Mucosa of stomach (tissue), 1 donor: ENCODE measurements at regions not wholly inside any gene's neighbourhood (a gene's known extent, or its start where the extent isn't known, plus 50 kb on each side); places are given as distances from the start of the nearest gene placed in this dataset.

Experiments
- H3K27me3 ChIP-seq: one replicate; pipeline ENCODE4 v1.7.0; 2013; ENCODE audit warnings: mild to moderate bottlenecking, low read length; ENCODE audit not compliant: control insufficient read depth, insufficient read depth
- H3K36me3 ChIP-seq: one replicate; pipeline ENCODE4 v1.7.0; 2013; ENCODE audit warnings: low read length; ENCODE audit not compliant: control insufficient read depth, insufficient read depth
- H3K4me1 ChIP-seq: one replicate; pipeline ENCODE4 v1.7.0; 2013; ENCODE audit warnings: mild to moderate bottlenecking, low read length; ENCODE audit not compliant: control insufficient read depth, insufficient read depth
- H3K4me3 ChIP-seq: one replicate; pipeline ENCODE4 v1.7.0; 2013; ENCODE audit warnings: low read length
- H3K9ac ChIP-seq: one replicate; pipeline ENCODE4 v1.7.0; 2013; ENCODE audit warnings: mild to moderate bottlenecking, low read length, moderate library complexity
- H3K9me3 ChIP-seq: one replicate; pipeline ENCODE4 v1.7.0; 2013; ENCODE audit warnings: mild to moderate bottlenecking, low read length, moderate library complexity; ENCODE audit not compliant: control insufficient read depth
- donor health status: Pancreatic carcinoma.

DNA sequence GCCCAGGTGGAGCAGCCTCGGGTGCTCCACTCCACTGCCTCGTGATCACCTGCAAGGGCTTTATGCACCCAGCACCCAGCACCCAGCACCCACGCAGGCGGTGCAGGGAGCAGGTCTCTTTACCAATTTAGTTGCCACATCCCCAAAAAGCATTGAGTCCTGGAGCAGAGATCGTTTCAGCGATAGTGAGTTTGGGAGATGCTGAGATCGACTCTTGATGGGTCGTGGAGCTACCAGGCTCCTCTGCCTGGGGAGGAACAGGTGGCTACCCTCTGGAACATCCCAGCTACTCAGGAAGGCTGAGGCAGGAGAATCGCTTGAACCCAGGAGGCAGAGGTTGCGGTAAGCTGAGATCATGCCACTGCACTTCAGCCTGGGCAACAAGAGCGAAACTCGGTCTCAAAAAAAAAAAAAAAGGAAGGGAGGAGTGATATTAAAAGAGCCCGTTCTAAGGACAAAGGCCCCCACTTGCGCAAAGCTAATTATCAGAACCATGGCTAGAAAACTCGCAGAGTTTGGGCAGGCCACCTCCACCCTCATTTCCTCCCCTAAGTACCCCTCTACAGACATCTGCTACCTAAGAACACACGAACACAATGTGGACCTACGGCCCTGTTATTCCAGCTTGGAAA lies 106.5 kb upstream of the SLC45A1 start:
- Histone ChIP-seq H3K27me3 (no peaks in the 10 kb centered on the region), H3K4me1 (peaks cover 7% of the 10 kb centered on the region), H3K4me3 (no peak overlapping the region), H3K36me3 (no peaks in the 10 kb centered on the region), H3K9ac (no peak overlapping the region), H3K9me3 (no peaks in the 10 kb centered on the region)

DNA sequence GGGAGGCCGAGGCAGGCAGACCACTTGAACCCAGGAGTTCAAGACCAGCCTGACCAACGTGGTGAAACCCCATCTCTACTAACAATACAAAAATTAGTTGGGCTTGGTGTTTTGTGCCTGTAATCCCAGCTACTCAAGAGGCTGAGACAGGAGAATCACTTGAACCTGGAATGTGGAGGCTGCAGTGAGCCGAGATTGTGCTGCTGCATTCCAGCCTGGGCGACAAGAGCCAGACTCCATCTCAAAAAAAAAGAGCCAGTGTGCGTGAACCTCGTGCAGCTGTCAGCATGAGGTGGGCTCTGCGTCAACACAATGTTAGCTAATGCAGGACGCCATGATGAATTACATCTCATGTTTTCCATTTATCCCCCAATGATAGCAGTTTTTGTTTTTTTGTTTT lies 110.7 kb upstream of the SLC45A1 start:
- H3K27me3 ChIP-seq, result no peaks in the 10 kb centered on the region
- H3K4me3 ChIP-seq, result no peak overlapping the region
- peaks cover 25% of the 10 kb centered on the region for H3K4me1 ChIP-seq
- no peak overlapping the region for H3K9ac ChIP-seq
- H3K9me3 ChIP-seq, result no peaks in the 10 kb centered on the region
- H3K36me3 ChIP-seq, result no peaks in the 10 kb centered on the region

DNA sequence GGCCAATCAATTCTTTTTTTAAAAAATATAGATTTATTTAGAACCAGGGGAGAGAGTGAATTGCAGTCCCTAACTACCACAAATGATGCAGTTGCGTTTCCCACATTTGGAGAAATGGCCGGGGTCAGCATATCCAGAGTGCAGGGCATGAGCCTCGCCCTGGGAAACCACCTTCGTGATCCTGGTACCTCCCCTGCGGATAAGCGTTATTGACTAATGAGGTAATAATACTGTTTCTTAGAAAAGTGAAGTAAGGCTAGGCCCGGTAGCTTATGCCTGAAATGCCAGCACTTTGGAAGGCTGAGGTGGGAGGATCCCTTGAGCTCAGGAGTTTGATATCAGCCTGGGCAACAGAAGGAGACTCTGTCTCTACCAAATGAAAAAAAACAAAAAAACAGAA lies 111.5 kb upstream of the SLC45A1 start:
- H3K36me3 ChIP-seq, result no peaks in the 10 kb centered on the region
- no peaks in the 10 kb centered on the region for H3K27me3 ChIP-seq
- no peaks in the 10 kb centered on the region for H3K9me3 ChIP-seq
- peaks cover 32% of the 10 kb centered on the region for H3K4me1 ChIP-seq
- H3K9ac ChIP-seq, result peak overlapping the region; percentile 25
- H3K4me3 ChIP-seq, result no peak overlapping the region

DNA sequence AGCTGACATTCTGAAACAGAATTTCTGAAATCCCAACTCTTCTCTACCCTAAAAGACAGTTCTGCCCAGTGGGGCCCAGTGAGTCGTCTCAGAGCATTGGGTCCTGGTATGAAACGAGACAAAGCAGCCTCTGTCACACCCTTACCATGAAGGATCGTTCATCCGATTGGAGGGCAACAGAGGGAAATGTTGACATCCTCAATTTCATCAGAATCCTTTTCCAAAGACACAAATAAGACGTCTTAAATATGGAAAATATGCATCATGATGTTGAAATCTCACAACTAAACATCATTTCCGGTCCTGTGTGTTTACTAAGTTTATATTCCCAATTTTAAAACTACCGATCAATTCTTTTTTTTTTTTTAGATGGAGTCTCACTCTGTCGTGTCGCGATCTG lies 112.1 kb upstream of the SLC45A1 start:
- H3K9ac ChIP-seq, result no peak overlapping the region
- no peaks in the 10 kb centered on the region for H3K9me3 ChIP-seq
- no peak overlapping the region for H3K4me3 ChIP-seq
- peaks cover 32% of the 10 kb centered on the region for H3K4me1 ChIP-seq
- H3K36me3 ChIP-seq, result no peaks in the 10 kb centered on the region
- no peaks in the 10 kb centered on the region for H3K27me3 ChIP-seq

DNA sequence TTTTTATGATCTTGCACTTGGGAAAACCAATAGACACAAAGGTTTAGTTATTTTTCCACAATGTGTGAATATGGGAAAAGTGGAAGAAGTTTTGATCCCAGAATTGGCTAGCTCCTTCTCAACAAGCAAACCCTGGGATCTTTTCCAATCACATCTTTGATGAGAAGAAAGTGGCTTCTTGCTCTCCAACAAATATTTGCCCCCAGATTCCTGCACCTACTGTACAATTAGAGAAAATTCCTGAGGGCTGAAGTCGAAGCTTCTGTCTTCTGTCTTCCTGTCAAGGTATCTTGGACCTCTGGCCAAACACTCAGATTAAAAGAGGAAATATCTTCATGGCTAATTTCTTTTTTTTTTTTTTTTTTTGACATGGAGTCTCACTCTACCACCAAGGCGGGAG lies 113.1 kb upstream of the SLC45A1 start:
- no peaks in the 10 kb centered on the region for H3K36me3 ChIP-seq
- no peaks in the 10 kb centered on the region for H3K27me3 ChIP-seq
- no peaks in the 10 kb centered on the region for H3K9me3 ChIP-seq
- no peak overlapping the region for H3K4me3 ChIP-seq
- peaks cover 32% of the 10 kb centered on the region for H3K4me1 ChIP-seq
- no peak overlapping the region for H3K9ac ChIP-seq

DNA sequence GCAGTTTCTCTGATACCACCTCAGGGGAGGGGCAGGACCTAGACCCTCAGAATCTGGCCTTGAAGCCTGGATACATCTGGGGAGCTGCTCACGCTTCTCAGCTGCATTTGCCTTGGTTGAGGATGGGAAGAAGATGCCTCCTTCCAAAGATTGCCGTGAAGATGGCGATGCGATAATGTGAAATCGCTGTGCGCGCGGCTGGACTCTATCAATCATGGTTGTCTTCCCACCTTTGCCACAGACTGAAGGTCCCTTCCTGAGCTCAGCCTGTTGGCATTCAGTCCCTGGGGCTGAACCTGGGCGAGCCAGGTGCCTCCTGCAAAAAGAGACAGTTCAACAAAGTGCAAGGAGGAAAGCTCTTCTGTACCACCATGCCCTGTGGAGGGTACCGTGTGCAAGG lies 114.4 kb upstream of the SLC45A1 start:
- H3K4me3 ChIP-seq, result no peak overlapping the region
- peaks cover 32% of the 10 kb centered on the region for H3K4me1 ChIP-seq
- no peaks in the 10 kb centered on the region for H3K36me3 ChIP-seq
- H3K9ac ChIP-seq, result no peak overlapping the region
- no peaks in the 10 kb centered on the region for H3K27me3 ChIP-seq
- H3K9me3 ChIP-seq, result no peaks in the 10 kb centered on the region

DNA sequence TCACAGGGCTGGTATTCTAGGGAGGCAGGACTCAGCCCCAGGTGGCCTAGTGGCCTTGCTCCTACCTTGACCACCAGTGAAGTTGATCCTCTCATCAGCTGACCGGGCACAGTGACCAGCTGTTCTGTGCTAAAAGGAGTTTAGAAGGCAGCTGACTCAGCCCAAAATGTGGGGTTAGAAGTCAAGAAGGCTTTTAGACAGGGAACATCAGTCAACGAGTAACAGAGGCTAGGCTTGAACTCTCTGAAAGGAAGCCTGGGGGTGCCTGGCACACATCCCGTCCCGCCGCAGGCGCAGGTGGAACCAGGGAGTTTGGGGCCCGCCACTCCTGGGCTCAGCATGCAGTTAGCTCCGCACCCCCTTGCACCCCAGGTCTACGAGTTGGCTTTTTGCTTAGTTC lies 114.9 kb upstream of the SLC45A1 start:
- H3K4me1 ChIP-seq, result peaks cover 34% of the 10 kb centered on the region
- no peaks in the 10 kb centered on the region for H3K27me3 ChIP-seq
- no peaks in the 10 kb centered on the region for H3K36me3 ChIP-seq
- H3K9ac ChIP-seq, result peak overlapping the region; percentile 50
- no peak overlapping the region for H3K4me3 ChIP-seq
- no peaks in the 10 kb centered on the region for H3K9me3 ChIP-seq

DNA sequence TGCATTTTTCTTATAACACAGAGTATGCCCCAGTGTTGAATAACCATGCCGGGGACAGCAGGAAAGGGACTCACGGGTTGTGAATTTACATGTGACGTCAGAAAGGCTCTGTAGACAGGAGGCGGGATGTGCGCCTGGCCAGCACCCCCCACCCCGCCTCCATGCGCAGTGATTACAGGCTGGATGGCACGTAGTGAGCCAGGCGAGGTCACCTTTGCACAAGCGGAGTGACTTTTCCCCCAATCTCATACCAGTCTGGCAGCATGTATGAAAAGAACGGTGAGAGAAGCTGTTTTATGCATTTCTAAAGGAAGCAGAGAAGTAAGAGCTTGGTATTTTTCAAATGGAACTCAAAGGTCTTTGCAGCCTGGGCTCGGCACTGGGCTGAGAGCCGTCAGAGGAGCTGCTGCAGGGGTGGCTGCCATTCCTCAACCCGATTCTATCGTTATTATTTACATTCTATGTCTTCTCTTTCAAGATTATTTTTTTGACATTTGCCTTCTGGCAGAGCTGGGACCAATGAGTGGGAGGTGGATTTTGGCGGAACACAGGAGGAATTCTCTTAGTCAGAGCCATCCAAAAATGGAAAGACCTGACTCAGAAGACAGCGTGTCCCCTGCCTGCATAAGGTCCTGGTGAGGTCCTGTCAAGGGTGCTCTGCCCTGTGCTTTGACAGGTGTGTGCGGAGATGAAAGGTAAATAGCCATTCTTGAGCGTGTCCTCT lies 115.6 kb upstream of the SLC45A1 start:
- Histone ChIP-seq H3K9me3 (no peaks in the 10 kb centered on the region), H3K36me3 (no peaks in the 10 kb centered on the region), H3K4me3 (peak overlapping the region; percentile 10), H3K27me3 (no peaks in the 10 kb centered on the region), H3K4me1 (peaks cover 41% of the 10 kb centered on the region), H3K9ac (peak overlapping the region; percentile 50)

DNA sequence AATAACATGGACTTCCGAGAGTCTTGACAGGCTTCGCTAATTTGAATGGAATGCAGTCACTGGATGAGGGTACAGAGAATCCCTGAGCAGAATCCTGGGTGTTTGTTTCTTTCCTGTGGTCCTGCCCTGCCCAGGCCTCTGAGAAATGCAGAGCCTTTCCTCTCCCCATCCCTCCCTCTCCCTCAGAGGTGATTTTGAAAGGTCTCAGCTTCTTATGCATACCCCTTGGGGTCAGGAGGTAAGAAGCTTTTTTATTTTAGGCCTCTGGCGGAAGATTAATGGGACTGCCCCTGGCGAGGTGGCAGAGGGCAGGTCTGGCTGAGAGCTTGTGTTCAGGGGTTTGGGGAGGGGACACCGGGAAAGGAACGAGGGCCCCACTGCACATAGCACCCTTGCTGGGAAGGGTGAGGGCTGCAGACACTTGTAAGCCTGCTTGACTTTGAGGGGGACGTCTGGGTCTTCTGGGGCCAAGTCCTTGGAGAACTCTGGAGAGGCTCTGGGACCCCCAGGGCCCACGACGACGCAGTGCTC lies 116.5 kb upstream of the SLC45A1 start:
- Histone ChIP-seq H3K4me1 (peaks cover 38% of the 10 kb centered on the region), H3K27me3 (no peaks in the 10 kb centered on the region), H3K9me3 (no peaks in the 10 kb centered on the region), H3K4me3 (no peak overlapping the region), H3K36me3 (no peaks in the 10 kb centered on the region), H3K9ac (peak overlapping the region; percentile 50)

DNA sequence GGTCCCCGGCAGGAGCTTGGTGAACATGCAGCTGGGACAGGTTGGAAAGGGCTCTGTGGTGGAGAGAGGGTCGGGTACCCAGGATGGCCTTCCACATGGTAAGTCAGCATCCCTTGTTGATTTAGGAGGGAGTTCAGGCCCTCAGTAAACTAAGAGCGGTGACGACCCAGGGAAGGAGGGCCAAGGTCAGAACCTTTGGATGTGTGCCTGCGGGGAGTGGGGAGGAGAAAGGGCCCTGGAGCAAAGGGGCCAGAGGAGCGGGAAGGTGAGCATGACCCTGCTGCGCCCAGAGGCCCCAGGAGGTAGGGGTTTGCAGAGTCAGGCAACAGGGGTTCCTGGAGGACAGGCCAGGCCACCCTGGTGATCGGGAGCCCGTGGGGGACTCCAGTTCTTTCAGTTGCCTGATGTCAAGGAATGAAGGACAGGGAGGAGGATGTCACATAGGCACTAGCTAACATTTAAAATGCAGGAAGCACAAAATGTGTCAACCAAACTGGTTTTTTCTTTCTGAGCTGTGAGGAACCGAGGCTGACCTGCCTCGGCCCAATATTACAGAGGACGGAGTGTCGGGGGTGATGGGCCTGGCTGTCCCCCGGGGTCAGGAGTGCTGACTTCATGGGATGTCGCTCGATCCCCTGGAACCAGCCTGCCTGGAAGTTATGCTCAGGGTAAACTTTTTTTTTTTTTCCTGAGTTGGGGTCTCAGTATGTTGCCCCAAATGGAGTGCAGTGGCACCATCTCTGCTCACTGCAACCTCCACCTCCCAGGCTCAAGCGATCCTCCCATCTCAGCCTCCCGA lies 117.4 kb upstream of the SLC45A1 start:
- Histone ChIP-seq H3K4me1 (peaks cover 37% of the 10 kb centered on the region), H3K9ac (no peak overlapping the region)

DNA sequence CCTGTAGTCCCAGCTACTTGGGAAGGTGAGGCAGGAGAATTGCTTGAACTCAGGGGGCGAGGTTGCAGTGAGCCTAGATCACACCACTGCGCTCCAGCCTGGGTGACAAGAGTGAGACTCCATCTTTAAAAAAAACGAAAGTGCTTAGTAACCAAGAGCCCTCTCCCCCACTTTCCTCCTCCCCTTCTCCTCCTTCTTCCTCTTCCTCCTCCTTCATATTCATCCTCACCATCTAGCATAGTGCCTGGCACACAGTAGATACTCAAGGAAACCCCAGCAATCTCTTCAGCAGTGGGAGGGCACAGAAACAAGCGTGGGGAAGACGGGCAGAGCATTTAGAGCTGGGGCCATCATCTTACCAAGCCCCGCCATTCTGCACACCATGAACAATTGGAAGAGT lies 119.4 kb upstream of the SLC45A1 start:
- Histone ChIP-seq H3K27me3 (no peaks in the 10 kb centered on the region), H3K9ac (no peak overlapping the region), H3K4me3 (no peak overlapping the region), H3K36me3 (no peaks in the 10 kb centered on the region), H3K9me3 (no peaks in the 10 kb centered on the region), H3K4me1 (peaks cover 41% of the 10 kb centered on the region)

More for the DNA sequence above, 117.4 kb upstream of the SLC45A1 start:
- Histone ChIP-seq H3K36me3 (no peaks in the 10 kb centered on the region), H3K27me3 (no peaks in the 10 kb centered on the region), H3K4me3 (no peak overlapping the region), H3K9me3 (no peaks in the 10 kb centered on the region)
